Ovary (tissue), 7 donors: ENCODE measurements at regions not wholly inside any gene's neighbourhood (a gene's known extent, or its start where the extent isn't known, plus 50 kb on each side); places are given as distances from the start of the nearest gene placed in this dataset.
"Not testable (repeated sequence)": the region's sequence is repeated elsewhere in the genome, so short reads cannot be mapped to it uniquely, and the experiment has no call there.

Experiments used
- DNase-seq, 5 donors: peaks; one replicate each; pipeline ENCODE4 v3.0.0-alpha.2; 2019 to 2020
- H3K27ac ChIP-seq, 2 donors: fragments of 200-600 bp; one replicate each; pipeline versions ENCODE4 v1.5.1 to v1.8.0; 2019 to 2022
- H3K27me3 ChIP-seq: fragments of 200-600 bp; one replicate; pipeline ENCODE4 v1.8.0; 2022
- H3K36me3 ChIP-seq: fragments of 200-600 bp; sonication (generic); one replicate; pipeline ENCODE4 v1.5.1; 2019
- H3K4me1 ChIP-seq: one replicate; pipeline ENCODE4 v1.8.1; 2013; ENCODE audit warnings: mild to moderate bottlenecking, moderate library complexity; ENCODE audit not compliant: insufficient read depth
- H3K4me3 ChIP-seq: fragments of 200-600 bp; sonication (generic); one replicate; pipeline ENCODE4 v1.5.1; 2017
- H3K9me3 ChIP-seq, 2 donors: fragments of 200-600 bp in 1 of 2; sonication (generic) in 1 of 2; one replicate each; pipeline versions ENCODE4 v1.5.1 to v1.8.1; 2013 to 2019; ENCODE audit warnings: mild to moderate bottlenecking in 1 of 2, moderate library complexity in 1 of 2
- CTCF ChIP-seq, 3 donors: fragments of 450-650 bp in 2 of 3; fragments of 200-600 bp in 1 of 3; IDR thresholded peaks; one replicate each; pipeline versions ENCODE4 v1.5.1 to v1.8.0; 2016 to 2022; ENCODE audit warnings: antibody characterized with exemption in 3 of 3, mild to moderate bottlenecking in 1 of 3
- EP300 ChIP-seq: sonication (generic); formaldehyde crosslinking; IDR thresholded peaks from one replicate; pipeline ENCODE4 v1.6.1; 2017; ENCODE audit warnings: antibody characterized with exemption
- POLR2A ChIP-seq: fragments of 450-650 bp; IDR thresholded peaks from one replicate; pipeline ENCODE4 v1.6.1; 2017; ENCODE audit warnings: antibody characterized with exemption, mild to moderate bottlenecking, moderate library complexity
- WGBS, 3 donors: extraction: QIAGEN DNeasy Blood & Tissue Kit in 1 of 3; methylation state at CpG; one replicate each; pipeline versions ENCODE4 v1.1.5 to v1.1.7; 2013 to 2017; 5-methylcytosine and 5-hydroxymethylcytosine counted together
- intact Hi-C, 4 donors: fragments of 100-400 bp; cut with DNase I; formaldehyde crosslinking; loops; one replicate each; pipeline versions ENCODE4 v1.11.0 to v1.15.1; 2022 to 2023
- donor health status: DM: no; HTN: no; CAD: no; lungs with moderate emphysema.
- donor health status: DM: no; HTN: no; CAD: no.
- donor health status: Bipolar disorder and iron deficiency.
- donor health status: DM: no; HTN: no; CAD: no.
- donor health status: DM: yes; HTN: yes; CAD: no.

- H3K27me3 ChIP-seq, H3K4me3 ChIP-seq, DNase-seq, H3K27ac ChIP-seq, H3K36me3 ChIP-seq, H3K4me1 ChIP-seq, intact Hi-C loops, H3K9me3 ChIP-seq: not testable (repeated sequence)
- WGBS, 3 donors = 28 to 33% (median 32%) methylated on average over 4 of the region's 4 CpGs
Measured at GRCh38 chr9:64130325-64130724, 1154.7 kb downstream of the FOXD4L5 start.

- Histone ChIP-seq H3K27me3 (no peaks in the 10 kb centered on the region), H3K4me1 (no peaks in the 10 kb centered on the region), H3K4me3 (no peak overlapping the region), H3K36me3 (no peaks in the 10 kb centered on the region), H3K9me3 (no peaks in the 10 kb centered on the region), H3K27ac (no peak overlapping the region)
- TF ChIP-seq POLR2A (no peak), EP300 (no peak), CTCF (IDR thresholded peaks at IDR 0.05) (no peak)
- intact Hi-C loops = no loop called here
- 73 to 86% (median 83%) methylated on average over 6 of the region's 6 CpGs for WGBS, 3 donors
- DNase-seq = no peak
Measured at GRCh38 chr9:64128572-64128971, 1156.4 kb downstream of the FOXD4L5 start.

- DNase-seq, H3K36me3 ChIP-seq, H3K27me3 ChIP-seq, H3K9me3 ChIP-seq, H3K27ac ChIP-seq, intact Hi-C loops, H3K4me3 ChIP-seq, H3K4me1 ChIP-seq: not testable (repeated sequence)
Measured at GRCh38 chr9:64121602-64122001, 1163.4 kb downstream of the FOXD4L5 start.

- intact Hi-C loops = not testable (repeated sequence)
Measured at GRCh38 chr9:64117329-64117728, 1167.7 kb downstream of the FOXD4L5 start.

GRCh38 chr9:64107867-64108266, 1177.1 kb downstream of the FOXD4L5 start:
- H3K4me1 ChIP-seq, intact Hi-C loops, DNase-seq, H3K9me3 ChIP-seq, H3K4me3 ChIP-seq, H3K27ac ChIP-seq, H3K36me3 ChIP-seq, H3K27me3 ChIP-seq: not testable (repeated sequence)
- 27 to 78% (median 65%) methylated on average over 1 of the region's 1 CpG for WGBS, 3 donors

More at GRCh38 chr9:64117329-64117728, 1167.7 kb downstream of the FOXD4L5 start:
- DNase-seq, H3K4me1 ChIP-seq, H3K36me3 ChIP-seq, H3K27me3 ChIP-seq, H3K27ac ChIP-seq, H3K9me3 ChIP-seq, H3K4me3 ChIP-seq: not testable (repeated sequence)
- 36 to 68% (median 48%) methylated on average over 5 of the region's 5 CpGs for WGBS, 3 donors

- H3K9me3 ChIP-seq, H3K4me3 ChIP-seq, H3K27me3 ChIP-seq, H3K27ac ChIP-seq, DNase-seq, H3K4me1 ChIP-seq, intact Hi-C loops, H3K36me3 ChIP-seq: not testable (repeated sequence)
- 62 to 63% (median 63%) methylated on average over 1 of the region's 1 CpG for WGBS, 3 donors
Measured at GRCh38 chr9:64107211-64107610, 1177.8 kb downstream of the FOXD4L5 start.

GRCh38 chr9:64105193-64105592, 1179.8 kb downstream of the FOXD4L5 start:
- DNase-seq, H3K36me3 ChIP-seq, H3K4me3 ChIP-seq, H3K27me3 ChIP-seq, intact Hi-C loops, H3K4me1 ChIP-seq, H3K27ac ChIP-seq, H3K9me3 ChIP-seq: not testable (repeated sequence)
- WGBS, 3 donors = 49 to 69% (median 52%) methylated on average over 1 of the region's 1 CpG

GRCh38 chr9:64101504-64101903, 1183.5 kb downstream of the FOXD4L5 start:
- DNase-seq = not testable (repeated sequence)
- 57 to 68% (median 64%) methylated on average over 3 of the region's 3 CpGs for WGBS, 3 donors

GRCh38 chr9:64100571-64101155, 1184.3 kb downstream of the FOXD4L5 start:
- H3K36me3 ChIP-seq, intact Hi-C loops, H3K4me3 ChIP-seq, H3K27me3 ChIP-seq, H3K9me3 ChIP-seq, DNase-seq, H3K4me1 ChIP-seq, H3K27ac ChIP-seq: not testable (repeated sequence)
- WGBS, 3 donors = 83 to 89% (median 86%) methylated on average over 27 to 36 of the region's 36 CpGs

More at GRCh38 chr9:64101504-64101903, 1183.5 kb downstream of the FOXD4L5 start:
- H3K9me3 ChIP-seq, H3K27ac ChIP-seq, H3K4me1 ChIP-seq, H3K4me3 ChIP-seq, H3K36me3 ChIP-seq, H3K27me3 ChIP-seq, intact Hi-C loops: not testable (repeated sequence)

- intact Hi-C loops = not testable (repeated sequence)
Measured at GRCh38 chr9:64085998-64086397, 1199.0 kb downstream of the FOXD4L5 start.

GRCh38 chr9:64071358-64072253, 1213.4 kb downstream of the FOXD4L5 start:
- H3K36me3 ChIP-seq = not testable (repeated sequence)
- peak in 1 of 5 donors; percentile 16 for DNase-seq

More at GRCh38 chr9:64085998-64086397, 1199.0 kb downstream of the FOXD4L5 start:
- H3K9me3 ChIP-seq, H3K27me3 ChIP-seq, H3K36me3 ChIP-seq, DNase-seq, H3K4me1 ChIP-seq, H3K27ac ChIP-seq, H3K4me3 ChIP-seq: not testable (repeated sequence)
- WGBS, 3 donors = 72 to 83% (median 81%) methylated on average over 5 of the region's 5 CpGs

More at GRCh38 chr9:64071358-64072253, 1213.4 kb downstream of the FOXD4L5 start:
- H3K9me3 ChIP-seq, H3K4me1 ChIP-seq, H3K4me3 ChIP-seq, H3K27ac ChIP-seq, H3K27me3 ChIP-seq, intact Hi-C loops: not testable (repeated sequence)
- 68 to 76% (median 70%) methylated on average over 48 to 72 of the region's 72 CpGs for WGBS, 3 donors
